Astrocyte (in vitro differentiated cells and primary cell): ENCODE measurements at regions not wholly inside any gene's neighbourhood (a gene's known extent, or its start where the extent isn't known, plus 50 kb on each side); places are given as distances from the start of the nearest gene placed in this dataset.

Experiments
- DNase-seq: peaks from one replicate; pipeline ENCODE4 v3.0.0-alpha.2; 2010; ENCODE audit warnings: low read depth
- FAIRE-seq: peaks from 2 replicates; lab custom pipeline; 2011; peaks lifted over from hg19 to GRCh38; lab: Jason Lieb, UNC
- H2AFZ ChIP-seq: 2 replicates; pipeline ENCODE4 v1.6.0; 2012; ENCODE audit warnings: low read depth, low read length, inconsistent platforms
- H3K27ac ChIP-seq: 2 replicates; pipeline ENCODE4 v1.5.1; 2011; ENCODE audit warnings: low read depth, low read length, inconsistent platforms
- H3K27me3 ChIP-seq: 2 replicates; pipeline ENCODE4 v1.6.0; 2011; ENCODE audit warnings: low read length, inconsistent platforms; ENCODE audit not compliant: insufficient read depth
- H3K36me3 ChIP-seq: 2 replicates; pipeline ENCODE4 v1.5.1; 2011; ENCODE audit warnings: low read length, inconsistent platforms; ENCODE audit not compliant: insufficient read depth
- H3K4me1 ChIP-seq: 2 replicates; pipeline ENCODE4 v1.5.1; 2011; ENCODE audit warnings: low read length, inconsistent platforms; ENCODE audit not compliant: insufficient read depth
- H3K4me2 ChIP-seq: 2 replicates; pipeline ENCODE4 v1.6.0; 2012; ENCODE audit warnings: low read length, inconsistent platforms
- H3K4me3 ChIP-seq: 2 replicates; pipeline ENCODE4 v1.5.1; 2011; ENCODE audit warnings: low read depth, mild to moderate bottlenecking, low read length, inconsistent platforms; ENCODE audit not compliant: insufficient read depth
- H3K79me2 ChIP-seq: 2 replicates; pipeline ENCODE4 v1.6.0; 2012; ENCODE audit warnings: mild to moderate bottlenecking, low read length, inconsistent platforms; ENCODE audit not compliant: insufficient read depth
- H3K9ac ChIP-seq: 2 replicates; pipeline ENCODE4 v1.6.0; 2012; ENCODE audit warnings: mild to moderate bottlenecking, low read length, inconsistent platforms
- H3K9me3 ChIP-seq: 2 replicates; pipeline ENCODE4 v1.5.1; 2012; ENCODE audit warnings: low read depth, mild to moderate bottlenecking, low read length, inconsistent platforms; ENCODE audit not compliant: insufficient read depth
- H4K20me1 ChIP-seq: 2 replicates; pipeline ENCODE4 v1.6.0; 2012; ENCODE audit warnings: low read length, inconsistent platforms; ENCODE audit not compliant: insufficient read depth
- H3K27ac Mint-ChIP-seq: one replicate; pipeline ENCODE4 v1.8.0; 2021; ENCODE audit warnings: mild to moderate bottlenecking, mixed read lengths; ENCODE audit not compliant: unreplicated experiment
- H3K27me3 Mint-ChIP-seq: one replicate; pipeline ENCODE4 v1.8.0; 2021; ENCODE audit warnings: low read depth, mixed read lengths; ENCODE audit not compliant: unreplicated experiment
- H3K36me3 Mint-ChIP-seq: one replicate; pipeline ENCODE4 v1.8.0; 2021; ENCODE audit warnings: low read depth, mixed read lengths; ENCODE audit not compliant: unreplicated experiment
- H3K4me1 Mint-ChIP-seq: one replicate; pipeline ENCODE4 v1.8.0; 2021; ENCODE audit warnings: low read depth, mixed read lengths; ENCODE audit not compliant: unreplicated experiment
- H3K4me3 Mint-ChIP-seq: one replicate; pipeline ENCODE4 v1.8.0; 2021; ENCODE audit warnings: mild to moderate bottlenecking, moderate library complexity, mixed read lengths; ENCODE audit not compliant: unreplicated experiment
- H3K9me3 Mint-ChIP-seq: one replicate; pipeline ENCODE4 v1.8.0; 2021; ENCODE audit warnings: mild to moderate bottlenecking, mixed read lengths; ENCODE audit not compliant: unreplicated experiment
- EZH2 ChIP-seq: IDR thresholded peaks from 2 replicates; pipeline ENCODE4 v1.6.1; 2012; ENCODE audit warnings: mild to moderate bottlenecking, low read length, inconsistent platforms; ENCODE audit not compliant: insufficient read depth
- TF ChIP-seq, protein P1 (sequence below): IDR thresholded peaks from 2 replicates; pipeline ENCODE4 v1.5.1; 2011; ENCODE audit warnings: low read depth, mild to moderate bottlenecking, inconsistent platforms, low read length, moderate library complexity; ENCODE audit not compliant: insufficient read depth

DNA sequence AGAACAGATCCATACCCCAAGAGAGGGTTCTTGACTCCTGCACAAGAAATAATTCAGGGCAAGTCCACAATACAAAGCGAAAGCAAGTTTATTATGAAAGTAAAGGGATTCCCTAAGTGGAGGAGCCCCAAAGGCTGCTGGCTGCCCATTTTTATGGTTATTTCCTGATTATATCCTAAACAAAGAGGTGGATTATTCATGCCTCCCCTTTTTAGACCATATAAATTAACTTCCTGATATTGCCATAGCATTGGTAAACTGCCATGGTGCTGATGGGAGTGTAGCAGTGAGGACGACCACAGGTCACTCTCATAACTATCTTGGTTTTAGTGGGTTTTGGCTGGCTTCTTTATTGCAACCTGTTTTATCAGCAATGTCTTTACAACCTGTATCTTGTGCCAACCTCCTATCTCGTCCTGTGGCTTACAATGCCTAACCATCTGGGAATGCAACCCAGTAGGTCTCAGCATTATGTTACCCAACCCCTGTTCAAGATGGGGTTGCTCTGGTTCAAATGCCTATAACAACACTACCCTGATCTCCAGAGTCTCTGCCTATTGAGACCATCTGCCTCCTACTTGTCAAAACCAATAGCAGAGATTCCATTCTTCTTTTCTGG lies 154.4 kb upstream of the GRAMD2B start:
- Histone ChIP-seq H2AFZ (no peak overlapping the region), H3K36me3 (no peaks in the 10 kb centered on the region), H3K27me3 (peaks cover 3% of the 10 kb centered on the region), H3K79me2 (no peaks in the 10 kb centered on the region), H3K4me2 (no peak overlapping the region), H3K27ac (no peak overlapping the region), H3K4me1 (no peaks in the 10 kb centered on the region), H3K4me3 (no peak overlapping the region), H4K20me1 (no peaks in the 10 kb centered on the region), H3K9me3 (no peaks in the 10 kb centered on the region), H3K9ac (no peak overlapping the region)
- Mint-ChIP-seq H3K27ac (no peak overlapping the region), H3K27me3 (no peaks in the 10 kb centered on the region), H3K4me1 (no peaks in the 10 kb centered on the region), H3K36me3 (no peaks in the 10 kb centered on the region), H3K9me3 (peaks cover 1% of the 10 kb centered on the region), H3K4me3 (no peak overlapping the region)
- FAIRE-seq (no peak), DNase-seq (peak; percentile 44)
- TF ChIP-seq, protein P1, sequence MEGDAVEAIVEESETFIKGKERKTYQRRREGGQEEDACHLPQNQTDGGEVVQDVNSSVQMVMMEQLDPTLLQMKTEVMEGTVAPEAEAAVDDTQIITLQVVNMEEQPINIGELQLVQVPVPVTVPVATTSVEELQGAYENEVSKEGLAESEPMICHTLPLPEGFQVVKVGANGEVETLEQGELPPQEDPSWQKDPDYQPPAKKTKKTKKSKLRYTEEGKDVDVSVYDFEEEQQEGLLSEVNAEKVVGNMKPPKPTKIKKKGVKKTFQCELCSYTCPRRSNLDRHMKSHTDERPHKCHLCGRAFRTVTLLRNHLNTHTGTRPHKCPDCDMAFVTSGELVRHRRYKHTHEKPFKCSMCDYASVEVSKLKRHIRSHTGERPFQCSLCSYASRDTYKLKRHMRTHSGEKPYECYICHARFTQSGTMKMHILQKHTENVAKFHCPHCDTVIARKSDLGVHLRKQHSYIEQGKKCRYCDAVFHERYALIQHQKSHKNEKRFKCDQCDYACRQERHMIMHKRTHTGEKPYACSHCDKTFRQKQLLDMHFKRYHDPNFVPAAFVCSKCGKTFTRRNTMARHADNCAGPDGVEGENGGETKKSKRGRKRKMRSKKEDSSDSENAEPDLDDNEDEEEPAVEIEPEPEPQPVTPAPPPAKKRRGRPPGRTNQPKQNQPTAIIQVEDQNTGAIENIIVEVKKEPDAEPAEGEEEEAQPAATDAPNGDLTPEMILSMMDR = no peak
- no peak for TF ChIP-seq EZH2

DNA sequence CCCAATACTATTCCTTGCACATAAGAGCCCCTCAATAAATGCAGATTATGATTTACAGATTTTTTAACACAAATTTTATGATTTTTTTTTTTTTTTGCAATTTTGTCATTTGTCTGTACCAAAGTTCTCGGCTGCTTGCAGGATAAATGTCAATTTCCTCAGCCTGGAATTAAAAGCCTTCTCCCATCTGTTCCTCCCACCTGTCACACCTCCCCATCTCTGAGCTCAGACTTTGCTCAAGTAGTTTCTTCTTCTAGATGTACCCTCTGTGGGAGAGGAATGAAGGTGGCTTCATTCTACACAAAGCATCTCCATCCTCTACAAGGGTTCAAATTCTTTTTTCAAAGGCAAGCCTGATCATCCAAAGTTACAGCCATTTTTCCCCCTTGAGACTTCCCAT lies 153.7 kb upstream of the GRAMD2B start:
- no peak for FAIRE-seq

DNA sequence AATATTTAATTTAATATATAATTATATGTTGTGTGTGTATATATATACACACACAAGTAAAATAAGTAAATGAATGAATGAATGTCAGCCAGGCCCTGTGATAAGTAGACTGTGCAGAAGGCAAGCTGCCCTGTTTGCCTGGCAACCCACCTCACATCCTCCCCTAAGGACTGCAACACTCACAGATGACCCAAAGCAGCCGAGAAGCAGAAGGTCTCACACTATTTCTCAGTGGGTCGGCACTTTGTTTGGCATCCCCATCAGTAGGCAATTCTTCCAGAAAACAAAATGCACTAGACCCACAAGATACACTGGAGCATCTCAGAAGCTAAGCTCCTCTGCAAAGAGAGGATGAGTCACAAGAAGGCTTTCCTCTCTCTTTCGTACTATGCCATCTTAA lies 152.1 kb upstream of the GRAMD2B start:
- no peak overlapping the region for H3K27ac Mint-ChIP-seq
- no peaks in the 10 kb centered on the region for H3K27me3 Mint-ChIP-seq
- H2AFZ ChIP-seq = no peak overlapping the region

More for the DNA sequence above, 153.7 kb upstream of the GRAMD2B start:
- no peaks in the 10 kb centered on the region for H4K20me1 ChIP-seq
- no peaks in the 10 kb centered on the region for H3K79me2 ChIP-seq
- no peaks in the 10 kb centered on the region for H3K9me3 ChIP-seq
- no peak overlapping the region for H3K9ac ChIP-seq
- no peak for TF ChIP-seq EZH2
- TF ChIP-seq, protein P1 = no peak
- Mint-ChIP-seq H3K27me3 (no peaks in the 10 kb centered on the region), H3K4me1 (no peaks in the 10 kb centered on the region), H3K36me3 (no peaks in the 10 kb centered on the region), H3K27ac (no peak overlapping the region), H3K4me3 (no peak overlapping the region), H3K9me3 (peaks cover 1% of the 10 kb centered on the region)
- DNase-seq = no peak
- H2AFZ ChIP-seq = no peak overlapping the region
- H3K27me3 ChIP-seq = peaks cover 3% of the 10 kb centered on the region
- H3K4me2 ChIP-seq = no peak overlapping the region
- H3K27ac ChIP-seq = no peak overlapping the region
- no peaks in the 10 kb centered on the region for H3K4me1 ChIP-seq
- no peaks in the 10 kb centered on the region for H3K36me3 ChIP-seq
- H3K4me3 ChIP-seq = no peak overlapping the region

More for the DNA sequence above, 152.1 kb upstream of the GRAMD2B start:
- no peak for TF ChIP-seq EZH2
- TF ChIP-seq, protein P1 = no peak
- Histone ChIP-seq H3K4me3 (no peak overlapping the region), H3K79me2 (no peaks in the 10 kb centered on the region), H3K27me3 (peaks cover 3% of the 10 kb centered on the region), H3K4me2 (no peak overlapping the region), H3K9me3 (no peaks in the 10 kb centered on the region), H3K36me3 (no peaks in the 10 kb centered on the region), H4K20me1 (no peaks in the 10 kb centered on the region), H3K27ac (no peak overlapping the region), H3K9ac (no peak overlapping the region), H3K4me1 (no peaks in the 10 kb centered on the region)
- no peaks in the 10 kb centered on the region for H3K36me3 Mint-ChIP-seq
- H3K9me3 Mint-ChIP-seq = no peaks in the 10 kb centered on the region
- H3K4me3 Mint-ChIP-seq = no peak overlapping the region
- FAIRE-seq (no peak), DNase-seq (no peak)
- H3K4me1 Mint-ChIP-seq = no peaks in the 10 kb centered on the region
